Stimulated activated naive CD4-positive, alpha-beta T cell (primary cell): ENCODE measurements at regions not wholly inside any gene's neighbourhood (a gene's known extent, or its start where the extent isn't known, plus 50 kb on each side); places are given as distances from the start of the nearest gene placed in this dataset.
"Not testable (repeated sequence)": the region's sequence is repeated elsewhere in the genome, so short reads cannot be mapped to it uniquely, and the experiment has no call there.

Experiments
- DNase-seq, 6 experiments: peaks; one replicate each; lab custom pipeline; 2025; lab: John Stamatoyannopoulos, UW

DNA sequence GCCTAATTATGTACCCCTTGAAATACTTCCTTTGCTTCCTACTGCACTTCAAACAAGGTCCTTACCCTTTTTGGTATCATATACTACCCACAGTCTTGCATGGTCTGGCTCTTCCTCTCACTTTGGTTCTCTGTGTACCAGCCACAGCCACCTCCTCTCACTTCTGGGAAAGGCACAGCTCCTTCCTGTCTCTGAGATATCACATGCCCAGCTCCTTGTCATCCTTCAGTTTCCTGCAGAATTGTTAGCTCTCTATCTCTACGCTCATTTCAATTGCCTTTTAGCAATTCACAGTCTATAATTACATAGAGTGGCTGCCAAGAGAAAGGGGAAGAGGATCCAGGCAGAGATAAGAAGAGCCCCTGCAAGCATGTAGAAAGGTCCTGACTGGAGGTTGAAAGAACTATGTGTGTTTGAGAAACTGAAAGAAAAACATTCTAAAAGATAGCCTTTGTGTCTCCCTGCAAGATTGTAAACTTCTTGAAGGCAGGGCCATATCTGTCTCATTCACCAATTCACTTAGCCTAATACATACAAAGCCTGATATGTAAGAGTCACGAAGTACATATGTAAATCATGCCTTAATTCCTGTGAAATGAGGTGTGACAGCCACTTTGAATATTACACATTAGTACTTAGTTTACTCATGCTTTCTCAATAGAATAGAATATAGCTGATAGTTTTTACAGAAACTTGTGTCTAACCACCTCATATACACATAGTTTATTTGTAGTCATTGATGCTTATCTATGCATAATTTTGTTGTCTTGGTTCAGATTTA, 933.1 kb downstream of the DIAPH3 start:
- DNase-seq: no peak

- no peak for DNase-seq
Measured at GRCh38 chr13:59236309-59236919, 927.3 kb downstream of the DIAPH3 start.

- DNase-seq: no peak
Measured at GRCh38 chr13:59236944-59237343, 926.8 kb downstream of the DIAPH3 start.

GRCh38 chr13:59247171-59247570, 916.6 kb downstream of the DIAPH3 start:
- DNase-seq: no peak

DNA sequence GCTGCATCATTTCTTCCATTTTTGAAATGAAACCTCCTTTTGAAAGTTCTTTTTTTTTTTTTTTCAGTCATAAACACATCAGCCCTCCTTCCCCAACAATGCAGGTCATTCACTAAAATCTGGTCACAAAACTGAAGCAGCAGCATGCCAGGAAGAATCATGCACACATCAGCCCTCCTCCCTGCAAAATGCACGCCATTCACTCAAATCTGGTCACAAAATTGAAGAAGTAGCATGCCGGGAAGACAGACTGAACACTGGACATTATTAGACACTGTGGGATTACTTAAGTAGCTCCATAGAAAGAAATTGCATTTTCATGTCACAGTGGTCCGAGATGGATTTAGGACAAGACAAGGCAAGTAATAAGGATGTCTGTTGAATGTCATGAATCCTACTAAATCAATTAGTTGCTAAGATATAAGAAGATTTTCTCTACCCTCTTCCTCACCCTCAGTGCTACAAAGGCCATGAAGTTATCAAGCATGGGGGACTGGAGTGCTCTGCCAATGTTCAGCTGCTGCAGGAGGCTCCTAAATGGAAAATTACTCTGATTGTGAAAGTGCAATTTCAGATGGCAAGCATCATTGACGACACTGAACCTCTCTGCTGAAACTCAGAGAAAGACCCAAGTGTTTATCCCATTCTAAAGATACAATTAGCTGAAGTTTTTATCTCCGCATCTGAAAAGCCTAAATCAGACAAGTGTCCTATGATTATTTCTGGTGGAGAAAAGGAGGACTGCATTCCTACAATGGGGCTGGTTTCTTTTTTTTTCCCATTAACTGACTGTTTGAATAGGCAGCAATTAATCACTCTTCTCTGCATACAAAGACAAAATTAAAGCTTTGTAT, 913.2 kb downstream of the DIAPH3 start:
- no peak for DNase-seq

GRCh38 chr13:59259165-59260000, 904.3 kb downstream of the DIAPH3 start:
- no peak for DNase-seq

DNA sequence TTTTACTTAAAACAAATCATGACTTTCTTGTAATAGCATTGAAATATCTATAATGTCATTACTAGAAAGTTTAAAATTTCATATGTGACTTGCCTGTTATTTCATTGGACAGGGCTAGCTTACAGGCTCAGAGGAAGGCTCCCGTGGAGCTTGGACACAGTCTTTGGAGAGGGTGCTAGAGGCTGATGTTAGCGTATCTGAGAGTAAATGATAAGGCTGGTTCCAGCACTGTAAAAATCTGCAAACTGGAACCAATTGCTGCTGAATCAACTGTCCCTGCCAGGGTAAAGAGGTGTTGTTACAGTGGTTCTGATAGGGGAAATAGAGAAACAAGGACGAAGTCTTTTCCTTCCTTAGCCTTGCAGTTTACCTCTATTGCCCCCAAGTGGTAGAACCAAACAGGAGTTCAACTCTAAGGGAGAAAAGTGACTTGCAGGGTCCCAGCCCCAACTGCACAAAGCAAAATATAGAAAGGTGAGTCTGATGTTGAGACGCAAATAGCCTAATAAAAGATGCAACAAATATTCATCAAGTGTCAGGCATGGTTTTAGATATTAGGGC, 901.7 kb downstream of the DIAPH3 start:
- DNase-seq: no peak

DNA sequence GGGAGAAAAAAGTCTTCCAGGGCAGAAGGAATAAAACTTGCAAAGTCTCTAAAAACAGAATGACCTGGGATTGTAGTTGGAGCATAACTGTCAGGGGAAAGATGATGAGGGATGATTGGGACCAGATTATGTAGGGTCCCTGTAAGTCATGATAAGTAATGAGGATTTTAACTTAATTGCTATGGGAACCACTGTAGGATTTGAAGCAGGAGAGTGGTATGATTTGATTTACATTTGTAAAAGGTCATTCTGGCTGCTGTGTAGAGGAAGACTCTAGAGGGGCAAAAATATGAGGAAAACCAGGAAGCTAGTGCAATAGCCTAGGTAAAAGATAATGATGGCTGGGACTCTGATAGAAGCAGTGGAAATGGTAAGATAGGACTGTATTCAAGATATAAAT, 900.2 kb downstream of the DIAPH3 start:
- no peak for DNase-seq

DNA sequence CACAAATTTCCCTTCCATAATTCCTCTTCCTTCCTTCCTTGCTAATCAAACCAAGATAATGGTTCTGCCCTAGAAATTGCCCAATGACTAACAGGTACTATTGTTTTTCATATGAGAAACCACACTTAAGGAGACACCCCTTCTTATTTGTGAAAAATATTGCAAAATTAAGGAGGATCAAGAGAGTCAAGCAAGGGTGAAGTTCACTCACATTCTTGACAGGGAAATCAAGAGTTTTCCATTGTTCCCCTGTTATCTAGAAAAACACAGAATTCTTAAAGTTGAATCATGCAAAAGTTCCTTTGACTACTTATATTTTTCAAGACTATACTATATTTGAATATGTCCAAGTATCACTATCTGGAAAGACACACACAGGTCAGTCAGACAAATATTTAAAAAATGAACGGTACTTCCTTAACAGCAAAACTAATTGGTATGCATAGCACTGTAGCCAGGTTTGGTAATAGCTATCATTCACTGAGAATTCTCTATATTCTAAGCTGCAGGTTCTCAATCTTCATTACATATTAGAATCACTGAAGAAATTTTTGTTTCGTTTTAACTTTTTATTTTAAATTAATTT, 897.2 kb downstream of the DIAPH3 start:
- DNase-seq: no peak

DNA sequence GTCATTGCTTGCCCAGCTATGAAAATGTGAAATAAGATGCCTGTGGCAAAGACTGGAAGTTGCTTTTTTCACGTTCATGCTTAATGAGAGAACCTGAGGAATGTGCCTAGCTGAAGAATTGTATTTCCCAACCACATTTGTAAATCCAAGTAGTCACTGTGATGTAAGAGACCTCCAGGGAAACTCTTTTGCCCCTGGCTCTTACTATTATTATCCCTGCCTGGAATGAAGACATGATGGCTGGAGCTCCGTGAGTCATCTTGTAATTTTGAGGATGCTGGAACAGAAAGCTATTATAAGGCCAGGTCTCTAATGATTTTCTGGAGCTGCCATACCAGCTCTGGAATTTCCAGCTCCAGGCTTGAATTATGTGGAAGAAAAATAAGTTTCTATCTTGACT, 894.3 kb downstream of the DIAPH3 start:
- no peak for DNase-seq

DNA sequence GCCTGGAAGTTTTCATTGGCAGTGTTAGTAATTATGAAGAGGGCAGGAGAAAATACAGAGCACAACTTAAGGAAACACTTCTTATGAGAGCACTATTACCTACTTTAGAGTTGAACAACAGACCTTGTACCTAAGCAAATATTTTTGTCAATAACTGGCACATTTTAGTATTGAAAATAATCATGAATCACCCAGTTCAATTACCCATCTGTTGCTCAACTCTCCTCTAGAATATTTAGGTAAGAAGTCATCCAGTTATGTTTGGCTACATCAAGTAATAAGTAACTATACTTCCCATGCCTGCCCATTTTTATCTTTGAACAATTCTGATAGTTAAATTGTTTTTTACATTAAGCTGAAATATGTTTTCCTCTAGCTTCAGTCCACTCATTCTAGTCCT, 893.4 kb downstream of the DIAPH3 start:
- no peak for DNase-seq

GRCh38 chr13:59274958-59275727, 888.6 kb downstream of the DIAPH3 start:
- DNase-seq: no peak

DNA sequence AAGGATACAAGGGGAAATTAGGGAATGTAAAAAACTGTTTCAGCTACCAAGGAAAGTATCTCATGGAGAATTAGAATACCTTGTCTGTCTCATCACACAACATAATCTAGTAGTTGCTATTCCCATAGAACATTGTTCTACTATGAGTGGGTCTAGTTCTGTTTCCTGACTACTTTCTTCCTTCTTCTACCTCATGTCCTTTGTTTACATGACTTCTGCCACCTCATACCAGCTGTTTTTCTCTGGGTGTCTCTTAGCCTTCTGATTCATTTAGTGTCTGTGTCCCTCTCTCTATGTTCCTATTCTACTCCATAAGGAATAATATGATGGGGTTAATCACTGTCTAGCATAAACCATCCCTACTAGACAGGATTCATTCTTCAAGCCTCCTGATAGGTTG, 887.3 kb downstream of the DIAPH3 start:
- no peak for DNase-seq

DNA sequence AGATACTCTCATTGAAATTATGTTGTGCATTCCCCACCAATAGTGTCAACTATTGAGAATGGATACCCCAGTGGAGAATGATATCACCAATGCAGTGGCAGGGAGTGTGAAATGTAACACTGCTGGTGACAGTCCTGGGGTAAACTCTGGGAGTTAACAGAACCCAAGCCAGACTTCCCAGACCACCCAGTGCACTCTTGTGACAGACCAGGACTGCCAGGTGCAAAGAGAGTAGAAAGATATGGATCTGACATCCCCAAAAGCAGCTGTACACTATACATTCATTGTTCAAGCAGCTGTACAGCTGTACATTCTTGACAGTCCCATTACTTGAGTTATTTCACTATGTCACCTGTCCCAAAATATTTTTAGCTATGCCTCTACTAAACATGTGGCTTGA, 886.6 kb downstream of the DIAPH3 start:
- DNase-seq: no peak

GRCh38 chr13:59279028-59279427, 884.7 kb downstream of the DIAPH3 start:
- DNase-seq: no peak

- DNase-seq: no peak
Measured at GRCh38 chr13:59279576-59279975, 884.2 kb downstream of the DIAPH3 start.

- DNase-seq: no peak
Measured at GRCh38 chr13:59280297-59280696, 883.4 kb downstream of the DIAPH3 start.

DNA sequence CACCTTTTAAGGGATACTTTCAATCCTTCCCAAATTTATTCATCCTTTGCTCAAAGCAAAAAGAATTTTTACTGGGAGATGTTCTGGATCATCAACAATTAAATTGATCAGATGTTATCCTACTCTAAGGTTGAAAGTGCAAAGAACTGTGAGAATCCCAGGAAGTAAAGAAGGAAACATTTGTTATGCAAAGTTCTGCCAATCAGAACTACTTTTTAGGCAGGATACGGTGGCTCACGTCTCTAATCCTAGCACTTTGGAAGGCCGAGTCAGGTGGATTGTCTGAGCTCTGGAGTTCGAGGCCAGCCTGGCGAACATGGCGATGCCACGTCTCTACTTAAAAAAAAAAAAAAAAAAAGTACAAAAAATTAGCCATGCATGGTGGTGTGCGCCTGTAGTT, 882.3 kb downstream of the DIAPH3 start:
- DNase-seq: no peak

DNA sequence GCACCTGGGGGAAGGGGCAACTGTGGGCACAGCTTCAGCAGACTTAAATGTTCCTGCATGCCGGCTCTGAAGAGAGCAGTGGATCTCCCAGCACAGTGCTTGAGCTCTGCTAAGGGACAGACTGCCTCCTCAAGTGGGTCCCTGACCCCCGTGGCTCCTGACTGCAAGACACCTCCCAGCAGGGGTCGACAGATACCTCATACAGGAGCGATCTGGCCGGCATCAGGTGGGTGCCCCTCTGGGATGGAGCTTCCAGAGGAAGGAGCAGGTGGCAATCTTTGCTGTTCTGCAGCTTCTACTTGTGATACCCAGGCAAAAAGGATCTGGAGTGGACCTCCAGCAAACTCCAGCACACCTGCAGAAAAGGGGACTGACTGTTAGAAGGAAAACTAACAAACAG, 871.5 kb downstream of the DIAPH3 start:
- DNase-seq: not testable (repeated sequence)

DNA sequence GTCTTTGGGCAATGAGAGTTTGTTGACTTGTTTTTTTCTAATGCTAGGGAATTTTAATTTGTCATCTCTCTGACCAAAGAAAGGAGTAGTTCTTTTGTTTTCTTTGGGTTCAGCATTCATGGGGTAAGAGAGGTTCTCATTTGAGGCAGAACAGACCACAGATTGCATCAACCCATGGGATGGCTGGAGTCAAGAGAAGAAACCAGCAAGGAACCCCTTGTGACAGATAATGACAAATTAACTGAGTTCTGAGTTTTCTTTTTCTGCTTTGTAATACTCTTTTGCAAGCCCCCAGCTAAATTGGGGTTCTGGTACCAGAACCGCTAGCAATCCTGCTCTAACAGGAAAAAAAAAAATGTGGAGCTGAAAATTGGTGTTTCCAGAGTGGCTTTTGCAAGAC, 864.1 kb downstream of the DIAPH3 start:
- no peak for DNase-seq
